GM12892 (cell line): ENCODE measurements at regions not wholly inside any gene's neighbourhood (a gene's known extent, or its start where the extent isn't known, plus 50 kb on each side); places are given as distances from the start of the nearest gene placed in this dataset.

ENCODE experiments used
- POLR2A ChIP-seq: IDR thresholded peaks from 2 replicates; pipeline ENCODE4 v1.6.1; 2011; ENCODE audit warnings: low read depth, low read length, control low read depth
- POLR2AphosphoS5 ChIP-seq: IDR thresholded peaks from 2 replicates; pipeline ENCODE4 v1.6.1; 2011; ENCODE audit warnings: low read depth, low read length, control low read depth
- TAF1 ChIP-seq: IDR thresholded peaks from 2 replicates; pipeline ENCODE4 v1.6.1; 2011; ENCODE audit warnings: low read depth, mild to moderate bottlenecking, control low read depth, low read length, borderline replicate concordance

GRCh38 chr7:51792796-51793195, 476.2 kb upstream of the COBL start:
- TF ChIP-seq POLR2AphosphoS5, result no peak
- no peak for TF ChIP-seq POLR2A
- no peak for TF ChIP-seq TAF1
